COLO668 (cell line): ENCODE measurements at regions not wholly inside any gene's neighbourhood (a gene's known extent, or its start where the extent isn't known, plus 50 kb on each side); places are given as distances from the start of the nearest gene placed in this dataset.

Source experiments
- DNase-seq: peaks from one replicate; lab custom pipeline; 2025; ENCODE audit not compliant: unreplicated experiment; lab: John Stamatoyannopoulos, UW

DNA sequence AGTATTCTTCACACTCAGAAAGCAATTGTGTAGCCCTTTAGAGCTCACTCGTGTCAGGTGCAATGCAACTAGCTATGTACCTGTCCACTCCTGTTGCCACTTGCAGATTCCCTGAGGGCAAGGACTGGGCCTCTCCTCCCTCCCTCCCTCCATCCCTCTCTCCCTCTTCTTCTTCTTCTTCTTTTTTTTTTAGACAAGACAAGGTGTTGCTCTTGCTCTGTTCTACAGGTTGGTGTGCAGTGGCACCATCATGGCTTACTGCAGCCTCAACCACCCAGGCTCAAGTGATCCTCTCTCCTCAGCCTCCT is 119.7 kb downstream of the ACKR3 start:
- no peak for DNase-seq

GRCh38 chr2:236689981-236690380 is 120.4 kb downstream of the ACKR3 start:
- no peak for DNase-seq

- DNase-seq, result no peak
Measured at GRCh38 chr2:236690726-236691125, 121.1 kb downstream of the ACKR3 start.

DNA sequence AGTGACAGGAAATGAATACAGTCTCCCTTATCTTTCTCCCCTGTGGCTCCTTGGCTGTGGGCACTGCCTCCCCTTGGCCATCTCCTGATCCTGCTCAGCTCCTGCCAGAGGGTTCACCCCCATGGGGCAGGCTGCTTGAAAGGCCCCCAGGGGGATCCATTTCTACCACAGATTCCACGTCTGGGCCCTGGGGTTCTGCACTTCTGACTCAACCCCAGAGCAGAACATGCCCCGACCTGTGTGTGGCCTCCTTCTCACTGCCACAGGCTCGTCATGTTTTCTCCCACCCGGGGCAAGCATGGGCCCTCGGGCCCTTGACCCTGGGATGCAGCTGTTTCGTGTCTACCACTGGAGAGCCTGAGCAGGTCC is 122.2 kb downstream of the ACKR3 start:
- no peak for DNase-seq

DNA sequence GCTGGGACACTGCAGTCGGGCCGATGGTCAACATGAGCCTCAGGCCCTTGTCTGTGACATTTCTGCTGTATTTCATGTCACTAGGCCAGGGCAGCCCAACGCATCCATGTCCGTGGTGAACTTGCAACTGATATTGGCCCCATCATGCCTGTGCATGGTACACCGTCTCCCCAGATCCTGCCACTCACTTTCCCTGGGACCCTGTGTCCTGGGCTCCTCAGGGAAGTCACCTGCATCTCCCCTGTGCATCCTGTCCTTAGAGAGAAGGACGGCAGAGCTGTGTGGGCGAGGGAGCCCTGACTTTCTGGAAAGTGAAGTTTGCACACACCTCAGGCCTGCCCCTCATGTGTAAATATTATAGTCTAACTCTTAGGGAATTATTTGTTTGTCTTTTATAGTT is 123.3 kb downstream of the ACKR3 start:
- DNase-seq, result no peak

GRCh38 chr2:236693531-236693930 is 123.9 kb downstream of the ACKR3 start:
- DNase-seq, result no peak

GRCh38 chr2:236694146-236694888 is 124.7 kb downstream of the ACKR3 start:
- no peak for DNase-seq

- DNase-seq, result no peak
Measured at GRCh38 chr2:236696834-236697233, 127.2 kb downstream of the ACKR3 start.

DNA sequence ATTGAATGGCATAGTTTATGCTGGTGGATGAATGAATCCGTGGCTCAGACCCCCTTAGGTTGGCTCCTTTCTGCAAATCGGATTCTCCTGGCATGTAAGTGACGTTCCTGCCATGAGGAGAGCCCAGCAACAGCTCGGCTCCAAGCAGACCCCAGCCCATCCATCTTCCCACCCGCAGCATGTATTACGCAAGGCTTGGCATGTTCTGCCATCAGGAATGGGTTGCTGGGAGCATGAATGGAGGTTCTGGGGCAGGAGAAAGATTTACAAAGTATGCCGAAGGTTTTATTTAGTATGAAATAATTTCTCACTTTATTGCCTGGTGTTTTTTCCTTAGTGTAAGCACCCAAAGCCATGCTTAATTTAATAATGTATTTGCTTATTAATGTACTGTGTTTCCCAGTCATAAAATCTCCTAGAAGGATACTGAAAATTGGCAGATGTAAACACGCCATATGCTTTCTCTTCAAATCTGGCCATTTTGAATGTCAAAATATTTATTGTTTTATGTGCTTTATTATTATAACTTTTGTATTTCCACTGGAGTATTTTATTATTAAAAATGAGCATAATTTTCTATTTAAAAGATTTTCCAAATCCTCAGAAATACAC is 128.5 kb downstream of the ACKR3 start:
- DNase-seq, result no peak

DNA sequence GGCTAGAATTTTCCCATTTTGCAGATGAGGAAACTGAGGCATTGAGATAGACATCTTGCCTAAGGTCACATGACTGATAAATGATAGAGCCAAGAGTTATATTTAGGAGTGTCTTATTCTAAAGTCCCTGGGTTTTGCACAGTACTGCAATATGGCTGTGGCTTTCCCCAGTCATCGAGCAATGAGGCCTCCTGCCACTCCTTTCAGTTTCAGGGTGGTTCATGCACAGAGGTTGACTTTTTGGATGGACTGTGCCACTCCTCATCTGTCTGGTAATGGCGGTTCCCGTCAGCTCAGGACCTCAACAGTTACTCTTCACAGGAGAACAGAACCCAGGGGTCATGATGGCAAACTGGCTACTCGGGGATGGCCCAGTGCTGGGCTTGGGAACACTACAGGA is 131.1 kb downstream of the ACKR3 start:
- DNase-seq, result no peak

DNA sequence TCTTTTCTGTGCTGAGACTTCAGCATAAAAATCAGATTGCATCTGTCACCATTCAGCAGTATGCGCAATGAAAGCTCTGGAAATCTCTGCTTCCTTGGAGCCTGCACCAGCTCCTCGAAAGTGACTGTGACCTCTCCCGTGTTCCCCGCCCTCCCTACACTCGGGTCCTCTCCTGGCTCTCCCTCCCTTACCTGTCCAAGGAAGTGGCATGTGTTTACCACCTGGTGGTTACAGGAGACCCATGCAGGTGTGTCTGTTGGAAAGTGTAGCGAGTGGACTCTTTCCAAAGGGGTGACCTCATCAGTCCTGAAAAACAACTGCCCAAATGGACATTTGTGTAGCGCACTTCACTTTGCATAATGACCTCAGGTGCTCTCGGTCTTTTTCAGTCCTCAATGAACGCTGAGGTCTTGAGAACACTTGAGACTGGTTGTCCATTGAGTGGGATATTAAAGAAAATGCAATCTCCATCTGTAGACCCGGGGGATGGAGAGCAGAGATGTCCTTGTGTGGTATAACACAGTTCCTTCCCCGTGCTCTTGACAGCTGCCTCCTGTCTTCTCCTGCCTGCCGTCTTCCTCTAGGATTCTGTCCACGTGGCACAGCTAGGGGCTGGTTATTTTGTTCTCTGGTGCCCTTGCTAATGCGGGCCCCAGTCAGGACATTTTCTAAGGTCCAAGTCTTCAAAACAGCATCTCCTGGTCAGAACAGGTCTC is 133.2 kb downstream of the ACKR3 start:
- no peak for DNase-seq

DNA sequence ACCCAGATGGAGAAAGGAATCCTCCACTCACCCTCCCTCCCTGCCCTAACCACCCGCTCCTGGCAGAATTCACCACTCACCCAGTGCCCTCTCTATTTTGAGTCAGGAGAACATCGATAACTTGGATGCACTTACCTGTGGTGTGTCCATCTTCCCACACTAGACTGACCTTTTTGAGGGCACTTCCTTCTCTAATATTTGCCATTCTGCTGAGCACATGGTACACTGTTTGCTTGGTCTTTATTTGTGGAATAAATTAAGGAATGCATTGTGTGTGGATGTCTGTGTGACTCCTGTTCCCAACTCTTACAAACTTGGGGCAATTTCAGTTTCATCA is 133.7 kb downstream of the ACKR3 start:
- no peak for DNase-seq

DNA sequence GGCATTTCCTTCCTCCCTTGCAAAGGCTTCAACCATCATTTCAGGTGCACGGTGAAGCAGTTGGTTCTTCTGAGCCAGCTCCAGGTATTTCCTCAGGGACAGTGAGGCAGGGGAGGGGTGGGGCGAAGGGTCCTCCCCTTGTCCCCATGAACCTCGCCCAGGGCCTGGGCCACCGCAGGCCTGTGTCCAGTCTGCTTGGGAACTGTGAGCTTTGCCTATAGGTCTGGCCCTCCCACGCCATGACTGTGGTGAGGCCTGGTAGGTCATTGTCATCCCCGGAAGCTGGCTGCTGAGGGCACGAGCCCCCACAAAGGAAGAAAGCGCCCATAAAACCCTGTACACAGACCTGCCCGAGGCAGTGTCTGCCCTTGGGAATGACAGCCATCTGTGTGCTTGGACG is 134.3 kb downstream of the ACKR3 start:
- DNase-seq, result no peak

GRCh38 chr2:236704887-236705286 is 135.3 kb downstream of the ACKR3 start:
- no peak for DNase-seq

- no peak for DNase-seq
Measured at GRCh38 chr2:236705295-236706105, 135.9 kb downstream of the ACKR3 start.

GRCh38 chr2:236706288-236706687 is 136.7 kb downstream of the ACKR3 start:
- DNase-seq, result peak; percentile 36

DNA sequence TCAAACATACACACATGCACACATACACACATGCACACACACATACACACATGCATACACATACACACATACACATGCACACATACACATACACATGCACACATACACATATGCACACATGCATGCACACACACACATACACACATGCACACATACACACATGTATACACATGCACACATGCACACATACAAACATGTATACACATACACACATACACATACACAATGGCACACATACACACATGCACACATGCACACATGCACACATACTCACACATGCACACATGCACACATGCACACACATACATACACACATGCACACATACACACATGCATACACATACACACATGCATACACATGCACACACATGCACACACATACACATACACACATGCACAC is 137.2 kb downstream of the ACKR3 start:
- no peak for DNase-seq

GRCh38 chr2:236711440-236711839 is 141.8 kb downstream of the ACKR3 start:
- DNase-seq, result no peak

- DNase-seq, result no peak
Measured at GRCh38 chr2:236712304-236712703, 142.7 kb downstream of the ACKR3 start.

GRCh38 chr2:236712961-236713673 is 143.5 kb downstream of the ACKR3 start:
- DNase-seq, result no peak

DNA sequence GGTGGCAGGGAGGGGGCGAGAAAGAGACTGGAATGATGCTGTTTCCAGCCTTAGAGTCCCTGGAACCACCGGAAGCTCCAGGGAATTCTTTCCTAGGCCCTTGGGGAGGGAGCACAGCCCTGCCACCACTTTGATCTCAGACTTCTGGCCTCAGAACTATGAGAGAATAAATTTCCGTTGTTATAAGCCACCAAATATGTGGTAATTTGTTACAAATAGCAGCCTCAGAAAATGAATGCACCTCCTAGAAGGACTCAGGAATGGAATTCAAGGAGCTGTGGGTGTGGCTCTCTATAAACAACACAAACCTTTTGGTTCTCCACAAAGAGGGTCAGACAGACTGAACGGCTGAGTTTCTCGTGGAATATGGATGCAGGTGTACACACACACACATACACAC is 144.5 kb downstream of the ACKR3 start:
- no peak for DNase-seq
